HG03442 (cell line): ENCODE measurements at regions not wholly inside any gene's neighbourhood (a gene's known extent, or its start where the extent isn't known, plus 50 kb on each side); places are given as distances from the start of the nearest gene placed in this dataset.

ENCODE experiments used
- ATAC-seq: cut with Tn5 transposase; IDR thresholded peaks from one replicate; pipeline ENCODE4 v1.9.1; 2021; ENCODE audit warnings: mild to moderate bottlenecking, moderate library complexity; ENCODE audit not compliant: unreplicated experiment

- ATAC-seq, result no peak
These were observed 1026.6 kb upstream of the MAP3K7 start for GRCh38 chr6:91613481-91613880.

- ATAC-seq, result no peak
These were observed 1024.3 kb upstream of the MAP3K7 start for GRCh38 chr6:91611190-91611589.

- no peak for ATAC-seq
These were observed 1021.6 kb upstream of the MAP3K7 start for GRCh38 chr6:91608428-91608827.

- ATAC-seq, result no peak
These were observed 1019.5 kb upstream of the MAP3K7 start for GRCh38 chr6:91606148-91606901.

- ATAC-seq, result no peak
These were observed 1013.7 kb upstream of the MAP3K7 start for GRCh38 chr6:91600561-91600960.

- no peak for ATAC-seq
These were observed 1003.3 kb upstream of the MAP3K7 start for GRCh38 chr6:91590191-91590590.

GRCh38 chr6:91580635-91581034 lies 993.8 kb upstream of the MAP3K7 start:
- ATAC-seq, result no peak

GRCh38 chr6:91575032-91575431 lies 988.2 kb upstream of the MAP3K7 start:
- ATAC-seq, result no peak

GRCh38 chr6:91573826-91574416 lies 987.0 kb upstream of the MAP3K7 start:
- ATAC-seq, result no peak

GRCh38 chr6:91572878-91573277 lies 986.0 kb upstream of the MAP3K7 start:
- no peak for ATAC-seq

- no peak for ATAC-seq
These were observed 982.2 kb upstream of the MAP3K7 start for GRCh38 chr6:91569071-91569470.

- ATAC-seq, result no peak
These were observed 979.6 kb upstream of the MAP3K7 start for GRCh38 chr6:91566467-91566866.

GRCh38 chr6:91565207-91565606 lies 978.3 kb upstream of the MAP3K7 start:
- ATAC-seq, result no peak

- no peak for ATAC-seq
These were observed 976.1 kb upstream of the MAP3K7 start for GRCh38 chr6:91562955-91563354.

- no peak for ATAC-seq
These were observed 973.5 kb upstream of the MAP3K7 start for GRCh38 chr6:91560409-91560808.

- ATAC-seq, result no peak
These were observed 954.0 kb upstream of the MAP3K7 start for GRCh38 chr6:91540902-91541301.

GRCh38 chr6:91539456-91539855 lies 952.6 kb upstream of the MAP3K7 start:
- ATAC-seq, result no peak

- ATAC-seq, result no peak
These were observed 951.8 kb upstream of the MAP3K7 start for GRCh38 chr6:91538622-91539021.

GRCh38 chr6:91534614-91535013 lies 947.7 kb upstream of the MAP3K7 start:
- ATAC-seq, result no peak

GRCh38 chr6:91523511-91523910 lies 936.6 kb upstream of the MAP3K7 start:
- ATAC-seq, result no peak

- no peak for ATAC-seq
These were observed 935.1 kb upstream of the MAP3K7 start for GRCh38 chr6:91521999-91522398.

- ATAC-seq, result no peak
These were observed 922.8 kb upstream of the MAP3K7 start for GRCh38 chr6:91509711-91510110.

- ATAC-seq, result no peak
These were observed 922.2 kb upstream of the MAP3K7 start for GRCh38 chr6:91509039-91509438.
